ENCODE measurements at regions not wholly inside any gene's neighbourhood (a gene's known extent, or its start where the extent isn't known, plus 50 kb on each side); places are given as distances from the start of the nearest gene placed in this dataset.

DNA sequence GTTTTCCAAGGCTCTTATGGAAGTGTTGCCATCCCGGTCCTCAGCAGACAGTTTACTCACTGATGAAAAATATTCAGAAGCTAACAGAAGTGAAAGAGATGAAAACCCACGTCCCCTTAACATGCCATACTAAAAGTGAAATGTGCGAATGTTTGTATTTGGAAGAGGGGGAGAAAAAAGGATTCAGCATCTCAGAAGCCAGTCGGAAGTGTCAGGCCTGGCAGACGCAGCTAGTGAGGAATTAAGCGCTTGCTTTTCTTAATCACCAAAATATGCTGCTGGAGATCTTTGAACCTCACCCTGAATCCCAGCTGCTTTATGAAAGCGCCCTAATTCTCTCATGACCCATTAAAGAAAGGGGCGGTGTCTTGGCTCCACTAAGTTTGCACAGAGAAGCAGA, 653.7 kb downstream of the DCDC2C start:
- Histone ChIP-seq H3K27ac (no peak overlapping the region), H3K36me3 (no peaks in the 10 kb centered on the region), H3K4me1 (peaks cover 0 to 14% of the 10 kb centered on the region in 2 donors), H3K4me3 (replicated peaks in 1 of 3) (no peak overlapping the region), H3K9me3 (no peaks in the 10 kb centered on the region), H3K27me3 (no peaks in the 10 kb centered on the region)
- 71 to 85% methylated on average over 8 of the region's 8 CpGs for whole genome bisulfite sequencing, 2 donors
- no peak for TF ChIP-seq POLR2A (IDR thresholded peaks at IDR 0.05)
- TF ChIP-seq, protein P1, sequence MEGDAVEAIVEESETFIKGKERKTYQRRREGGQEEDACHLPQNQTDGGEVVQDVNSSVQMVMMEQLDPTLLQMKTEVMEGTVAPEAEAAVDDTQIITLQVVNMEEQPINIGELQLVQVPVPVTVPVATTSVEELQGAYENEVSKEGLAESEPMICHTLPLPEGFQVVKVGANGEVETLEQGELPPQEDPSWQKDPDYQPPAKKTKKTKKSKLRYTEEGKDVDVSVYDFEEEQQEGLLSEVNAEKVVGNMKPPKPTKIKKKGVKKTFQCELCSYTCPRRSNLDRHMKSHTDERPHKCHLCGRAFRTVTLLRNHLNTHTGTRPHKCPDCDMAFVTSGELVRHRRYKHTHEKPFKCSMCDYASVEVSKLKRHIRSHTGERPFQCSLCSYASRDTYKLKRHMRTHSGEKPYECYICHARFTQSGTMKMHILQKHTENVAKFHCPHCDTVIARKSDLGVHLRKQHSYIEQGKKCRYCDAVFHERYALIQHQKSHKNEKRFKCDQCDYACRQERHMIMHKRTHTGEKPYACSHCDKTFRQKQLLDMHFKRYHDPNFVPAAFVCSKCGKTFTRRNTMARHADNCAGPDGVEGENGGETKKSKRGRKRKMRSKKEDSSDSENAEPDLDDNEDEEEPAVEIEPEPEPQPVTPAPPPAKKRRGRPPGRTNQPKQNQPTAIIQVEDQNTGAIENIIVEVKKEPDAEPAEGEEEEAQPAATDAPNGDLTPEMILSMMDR (IDR thresholded peaks at IDR 0.05) = no peak
- intact Hi-C loops (cut with DNase I) = no loop called here
- no peak for DNase-seq

DNA sequence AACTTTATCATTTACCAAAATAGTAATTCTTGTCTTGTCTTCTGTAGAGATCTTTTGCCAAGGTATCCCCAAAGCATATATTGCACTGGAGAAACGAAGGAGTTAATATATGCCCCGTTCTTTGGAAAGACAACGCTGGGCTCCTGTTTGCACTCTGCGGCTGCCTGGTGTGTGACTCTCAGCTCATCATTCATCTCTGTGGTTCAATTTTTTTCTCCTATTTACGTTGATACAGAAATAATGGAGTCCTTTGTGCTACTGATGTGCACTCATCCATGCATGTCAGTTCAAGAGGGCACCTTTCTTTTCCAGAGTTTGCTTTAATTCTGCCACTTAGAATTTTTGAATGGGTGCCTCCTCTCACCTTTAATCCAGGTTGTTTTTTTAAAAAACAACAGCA, 655.5 kb downstream of the DCDC2C start:
- Histone ChIP-seq H3K27ac (no peak overlapping the region), H3K27me3 (no peaks in the 10 kb centered on the region), H3K36me3 (no peaks in the 10 kb centered on the region), H3K9me3 (no peaks in the 10 kb centered on the region), H3K4me1 (peaks cover 0 to 14% of the 10 kb centered on the region in 2 donors), H3K4me3 (replicated peaks in 1 of 3) (no peak overlapping the region)
- DNase-seq = peak in 1 of 2 donors; percentile 15
- WGBS, 2 donors = 34% methylated on average over 5 of the region's 5 CpGs
- intact Hi-C loops (cut with DNase I) = no loop called here
- no peak for TF ChIP-seq POLR2A (IDR thresholded peaks at IDR 0.05)
- TF ChIP-seq, protein P1 (IDR thresholded peaks at IDR 0.05) = no peak

DNA sequence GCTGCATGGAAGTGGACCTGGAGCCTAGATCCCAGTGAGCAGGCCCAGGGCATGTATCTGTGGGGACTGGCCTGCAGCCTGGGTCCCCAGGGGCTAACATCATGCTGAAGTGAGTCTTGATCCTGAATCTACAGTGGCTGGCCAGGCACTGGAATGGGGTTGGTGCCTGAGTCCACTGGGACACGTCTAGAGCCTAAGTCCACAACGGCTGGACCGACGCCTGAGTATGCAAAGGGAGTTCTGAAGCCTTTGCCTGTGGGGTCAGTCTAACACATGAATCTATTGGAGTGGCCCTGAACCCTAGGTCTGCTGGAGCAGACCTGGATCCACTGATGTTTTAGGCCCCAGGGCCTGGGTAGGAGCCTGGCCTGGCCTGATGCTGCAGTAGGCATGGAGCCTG, 665.5 kb downstream of the DCDC2C start:
- intact Hi-C loops (cut with DNase I) = no loop called here
- no peaks in the 10 kb centered on the region for H3K9me3 ChIP-seq
- DNase-seq = no peak
- no peaks in the 10 kb centered on the region for H3K4me1 ChIP-seq
- no peak for TF ChIP-seq POLR2A (IDR thresholded peaks at IDR 0.05)
- TF ChIP-seq, protein P1 (IDR thresholded peaks at IDR 0.05) = no peak
- H3K36me3 ChIP-seq = no peaks in the 10 kb centered on the region
- H3K27me3 ChIP-seq = no peaks in the 10 kb centered on the region
- H3K27ac ChIP-seq = no peak overlapping the region
- H3K4me3 ChIP-seq (replicated peaks in 1 of 3) = no peak overlapping the region
- WGBS, 2 donors = 94 to 100% methylated on average over 4 of the region's 4 CpGs

DNA sequence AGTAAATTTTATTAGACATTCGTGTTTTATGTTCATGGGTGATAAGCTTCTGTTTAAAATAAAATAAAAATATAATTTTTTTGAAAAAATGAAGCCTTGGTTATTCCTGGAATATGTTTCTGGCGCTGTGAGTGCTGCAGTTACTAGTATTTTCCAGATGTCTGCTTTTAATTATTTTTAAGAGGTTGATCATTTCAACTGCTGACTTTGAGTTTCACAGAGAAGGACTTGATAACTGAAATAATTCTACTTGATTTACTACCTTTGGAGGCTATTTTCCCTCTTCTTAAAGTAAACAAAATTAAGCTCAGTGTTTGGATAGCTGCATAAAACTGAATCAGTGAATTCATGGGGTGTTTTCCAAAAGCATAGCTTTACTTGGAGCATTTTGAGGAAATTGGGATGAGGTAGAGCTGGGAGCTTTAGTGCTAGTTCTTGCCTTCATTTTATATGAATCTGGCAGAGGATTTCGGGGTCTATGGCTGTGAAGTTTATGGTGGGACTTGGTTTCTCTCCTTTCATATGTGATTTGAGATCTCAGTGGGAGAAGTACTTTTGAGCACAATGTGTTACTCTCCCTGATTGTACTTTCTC, 666.5 kb downstream of the DCDC2C start:
- no peaks in the 10 kb centered on the region for H3K9me3 ChIP-seq
- 69 to 75% methylated on average over 3 of the region's 3 CpGs for WGBS, 2 donors
- H3K27me3 ChIP-seq = no peaks in the 10 kb centered on the region
- TF ChIP-seq, protein P1 (IDR thresholded peaks at IDR 0.05) = no peak
- no peak for TF ChIP-seq POLR2A (IDR thresholded peaks at IDR 0.05)
- no peaks in the 10 kb centered on the region for H3K4me1 ChIP-seq
- no peak overlapping the region for H3K27ac ChIP-seq
- H3K36me3 ChIP-seq = no peaks in the 10 kb centered on the region
- DNase-seq = no peak
- H3K4me3 ChIP-seq (replicated peaks in 1 of 3) = no peak overlapping the region
- intact Hi-C loops (cut with DNase I) = no loop called here

DNA sequence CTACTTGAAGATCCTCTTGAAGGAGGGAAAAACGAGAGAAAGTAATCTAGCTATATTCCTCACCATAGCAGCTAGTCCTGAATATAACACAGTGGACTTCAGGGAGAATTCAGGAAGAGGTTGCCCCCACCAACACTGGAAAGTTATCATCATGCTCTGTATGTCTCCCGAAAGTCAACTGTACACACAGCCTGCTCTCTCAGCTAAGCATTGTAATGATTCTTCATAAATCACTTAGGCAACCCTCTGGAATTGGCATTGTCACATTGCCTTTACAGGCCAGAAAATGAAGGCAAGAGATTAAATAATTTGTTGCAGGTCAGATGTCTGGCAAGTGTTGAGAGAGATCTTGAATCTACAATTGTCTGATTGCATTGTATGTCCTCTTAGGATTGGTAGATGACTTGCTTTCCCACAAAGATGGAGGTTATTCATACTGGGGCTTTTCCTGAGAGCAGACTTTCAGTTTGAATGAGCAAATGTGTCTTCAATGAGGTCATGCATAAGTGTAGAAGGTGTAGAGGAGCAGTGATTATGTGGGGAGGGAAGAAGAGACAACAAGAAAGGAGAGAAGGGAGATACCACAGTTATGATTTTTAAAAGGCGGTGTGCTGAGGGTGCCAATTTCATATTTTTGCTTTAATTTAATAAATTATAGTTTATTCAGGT, 667.2 kb downstream of the DCDC2C start:
- Histone ChIP-seq H3K27ac (no peak overlapping the region), H3K4me1 (no peaks in the 10 kb centered on the region), H3K4me3 (replicated peaks in 1 of 3) (no peak overlapping the region), H3K27me3 (no peaks in the 10 kb centered on the region), H3K9me3 (no peaks in the 10 kb centered on the region), H3K36me3 (no peaks in the 10 kb centered on the region)
- intact Hi-C loops (cut with DNase I) = no loop called here
- no peak for TF ChIP-seq POLR2A (IDR thresholded peaks at IDR 0.05)
- TF ChIP-seq, protein P1 (IDR thresholded peaks at IDR 0.05) = no peak
- 57 to 63% methylated on average over 3 of the region's 3 CpGs for WGBS, 2 donors
- no peak for DNase-seq

Data from thyroid gland (tissue), 4 donors.